ENCODE measurements at regions not wholly inside any gene's neighbourhood (a gene's known extent, or its start where the extent isn't known, plus 50 kb on each side); places are given as distances from the start of the nearest gene placed in this dataset.

GRCh38 chr5:85662969-85663707 lies 954.6 kb upstream of the COX7C start (continued):
- 0 out of 2 replicates have a peak, but pooled peaks have one; percentile 40 for TF ChIP-seq SUPT5H (IDR thresholded peaks at IDR 0.05)
- peak; percentile 68 for TF ChIP-seq POLR2A (conservative IDR thresholded peaks at IDR 0.05)
- TF ChIP-seq ARNT (IDR thresholded peaks at IDR 0.05), result 0 out of 4 replicates have a peak, but pooled peaks of 1 of the 2 experiments have one; percentile 51
- TF ChIP-seq EP400 (IDR thresholded peaks at IDR 0.05), result peak; percentile 43
- peak; percentile 24 for TF ChIP-seq HNRNPLL (IDR thresholded peaks at IDR 0.05; ENCODE audit: low read depth, low read length, poor library complexity, severe bottlenecking)

GRCh38 chr5:85663708-85664031 lies 954.1 kb upstream of the COX7C start:
- Histone ChIP-seq H3K27me3 (ENCODE audit: control insufficient read depth in 2 of 2, insufficient read depth in 2 of 2, low read length in 2 of 2) (no peaks in the 10 kb centered on the region), H3K4me2 (ENCODE audit: insufficient read depth, low read length) (peak overlapping the region; percentile 92), H3K9ac (ENCODE audit: insufficient read depth in 1 of 2, low read depth in 2 of 2, low read length in 2 of 2) (peak overlapping the region; percentile 50 to 94), H3K4me3 (peak overlapping the region; percentile 51), H2AFZ (ENCODE audit: low read depth, low read length) (peak overlapping the region; percentile 99), H3K36me3 (ENCODE audit: control insufficient read depth, insufficient read depth, low read length) (peaks cover 5% of the 10 kb centered on the region; the same call in 1 of the 3 replicates), H4K20me1 (replicated peaks; ENCODE audit: control insufficient read depth, insufficient read depth, low read length) (no peaks in the 10 kb centered on the region), H3K4me1 (replicated peaks in 1 of 2; ENCODE audit: control insufficient read depth in 2 of 2, insufficient read depth in 2 of 2, low read length in 2 of 2) (no peaks in the 10 kb centered on the region), H3K27ac (ENCODE audit: extremely low read depth, low read depth, low read length) (peak overlapping the region; percentile 95), H3K79me2 (ENCODE audit: control insufficient read depth, insufficient read depth, low read length) (peaks cover 11% of the 10 kb centered on the region), H3K9me3 (replicated peaks; ENCODE audit: control insufficient read depth, insufficient read depth, low read depth, low read length) (no peaks in the 10 kb centered on the region; the same call in none of the 2 replicates), H3K9me1 (ENCODE audit: control insufficient read depth, insufficient read depth, low read length) (no peaks in the 10 kb centered on the region)
- FAIRE-seq, result no peak
- POLR2A ChIA-PET, result interaction anchor here (1.5 kb wide), 1 partner anchor 15 kb away, joined by 4 read pairs; no protein-coding TSS in a partner anchor
- in situ Hi-C loops (cut with MboI), result no loop called here
- DNase-seq (ENCODE audit: extremely low read depth in 1 of 4, low spot score in 3 of 4), result peak in 2 of 4 experiments; percentile 11 to 30
- BruUV-seq (replicated peaks), result no TSS peak
- WGBS (ENCODE audit: insufficient coverage, low coverage, missing lambda C conversion rate), result 5% methylated on average over 2 of the region's 2 CpGs
- CTCF ChIA-PET (ENCODE audit: low intra/inter-chr PET ratio), result no interaction called here
- peak; percentile 86 for ATAC-seq
- intact Hi-C loops (cut with micrococcal nuclease), result no loop called here
- TF ChIP-seq EGR1 (conservative IDR thresholded peaks at IDR 0.05) (no peak), HDAC6 (IDR thresholded peaks at IDR 0.05; ENCODE audit: low read depth, low read length) (no peak), MGA (IDR thresholded peaks at IDR 0.05) (peak; percentile 19; the same call in 1 of the 2 replicates), ZNF239 (CRISPR knock-in tag; IDR thresholded peaks at IDR 0.05) (no peak), ARNT (IDR thresholded peaks at IDR 0.05) (0 out of 4 replicates have a peak, but pooled peaks of 1 of the 2 experiments have one; percentile 1), PHB (CRISPR knock-in tag; IDR thresholded peaks at IDR 0.05) (no peak), BRD4 (IDR thresholded peaks at IDR 0.05) (0 out of 2 replicates have a peak, but pooled peaks have one; percentile 34)
